SK-N-SH (cell line): ENCODE measurements at regions not wholly inside any gene's neighbourhood (a gene's known extent, or its start where the extent isn't known, plus 50 kb on each side); places are given as distances from the start of the nearest gene placed in this dataset.

Experiments used
- CTCF ChIA-PET: fragments of 300-600, 350-600 bp; formaldehyde crosslinking; extraction: SDS; loops from one replicate; lab custom pipeline; 2021; lab: Yijun Ruan, JAX
- POLR2A ChIA-PET: fragments of 350-600 bp; sonication (Branson Sonifier 250); formaldehyde crosslinking; extraction: SDS; loops from one replicate; lab custom pipeline; 2020; ENCODE audit warnings: antibody characterized with exemption, inconsistent platforms; lab: Yijun Ruan, JAX
- DNase-seq: peaks from one replicate; pipeline ENCODE4 v3.0.0; 2012
- H2AFZ ChIP-seq: fragments of 200-600 bp; sonication (generic); 2 replicates; pipeline ENCODE4 v1.8.1; 2016; ENCODE audit warnings: antibody characterized with exemption, mild to moderate bottlenecking, low read depth
- H3F3A ChIP-seq: fragments of 200-600 bp; sonication (generic); replicated peaks from 2 replicates; pipeline ENCODE3; 2016; ENCODE audit warnings: antibody characterized with exemption, mild to moderate bottlenecking; ENCODE audit not compliant: insufficient read depth
- H3K27ac ChIP-seq, 2 experiments: fragments of 200-500 bp in 1 of 2; fragments of 200-600 bp in 1 of 2; sonication (Bioruptor generic) in 1 of 2; sonication (generic), shearing (Covaris generic) in 1 of 2; 2 replicates each; pipeline versions ENCODE4 v1.5.1 to v1.6.1; 2014 to 2016; ENCODE audit warnings: low read depth in 2 of 2, inconsistent platforms in 1 of 2, low read length in 1 of 2, mild to moderate bottlenecking in 1 of 2, mixed read lengths in 1 of 2
- H3K27me3 ChIP-seq: fragments of 200-600 bp; sonication (generic), shearing (Covaris generic); 2 replicates; pipeline ENCODE4 v1.6.1; 2016; ENCODE audit warnings: mixed run types; ENCODE audit not compliant: insufficient read depth
- H3K36me3 ChIP-seq, 2 experiments: fragments of 200-500 bp in 1 of 2; fragments of 200-600 bp in 1 of 2; sonication (Bioruptor generic) in 1 of 2; sonication (generic) in 1 of 2; replicated peaks in 1 of 2; 2 replicates each; pipeline versions ENCODE3 to v1.5.1; 2014 to 2016; ENCODE audit warnings: low read length in 1 of 2, mild to moderate bottlenecking in 1 of 2; ENCODE audit not compliant: insufficient read depth in 2 of 2, control insufficient read depth in 1 of 2
- H3K4me1 ChIP-seq, 2 experiments: fragments of 200-500 bp in 1 of 2; fragments of 200-600 bp in 1 of 2; sonication (Bioruptor generic) in 1 of 2; sonication (generic), shearing (Covaris generic) in 1 of 2; 2 replicates each; pipeline versions ENCODE4 v1.5.1 to v1.6.1; 2014 to 2016; ENCODE audit warnings: low read depth in 1 of 2, low read length in 1 of 2, mixed run types in 1 of 2; ENCODE audit not compliant: insufficient read depth in 2 of 2, control insufficient read depth in 1 of 2
- H3K4me2 ChIP-seq: fragments of 200-600 bp; sonication (generic), shearing (Covaris generic); 2 replicates; pipeline ENCODE4 v1.6.1; 2017; ENCODE audit warnings: mixed run types
- H3K4me3 ChIP-seq, 2 experiments: fragments of 200-500 bp in 1 of 2; fragments of 200-600 bp in 1 of 2; sonication (Bioruptor generic) in 1 of 2; sonication (generic), shearing (Covaris generic) in 1 of 2; 2 replicates each; pipeline versions ENCODE4 v1.5.1 to v1.8.1; 2014 to 2016; ENCODE audit warnings: low read depth in 2 of 2, inconsistent platforms in 1 of 2, low read length in 1 of 2, mild to moderate bottlenecking in 1 of 2, mixed read lengths in 1 of 2, moderate library complexity in 1 of 2
- H3K79me2 ChIP-seq: fragments of 200-600 bp; sonication (generic); 2 replicates; pipeline ENCODE4 v1.8.1; 2017; ENCODE audit warnings: mild to moderate bottlenecking; ENCODE audit not compliant: insufficient read depth
- H3K9ac ChIP-seq: fragments of 200-600 bp; sonication (generic); 2 replicates; pipeline ENCODE4 v1.6.1; 2017; ENCODE audit warnings: mixed run types
- H3K9me2 ChIP-seq: fragments of 200-600 bp; sonication (generic); 2 replicates; pipeline ENCODE4 v1.6.1; 2017; ENCODE audit warnings: mixed run types
- H3K9me3 ChIP-seq: fragments of 200-600 bp; sonication (generic); 2 replicates; pipeline ENCODE4 v1.6.1; 2017; ENCODE audit warnings: mixed run types, mild to moderate bottlenecking, moderate library complexity
- H4K20me1 ChIP-seq: fragments of 200-600 bp; sonication (generic); 2 replicates; pipeline ENCODE4 v1.6.1; 2017; ENCODE audit warnings: mild to moderate bottlenecking, mixed run types; ENCODE audit not compliant: insufficient read depth
- CHD2 ChIP-seq: fragments of 150-350 bp; IDR thresholded peaks from 2 replicates; pipeline ENCODE4 v1.6.1; 2018; ENCODE audit warnings: low read length; ENCODE audit not compliant: partially characterized antibody
- EZH2phosphoT487 ChIP-seq: fragments of 200-600 bp; sonication (generic); IDR thresholded peaks from 2 replicates; pipeline ENCODE4 v1.6.1; 2017; ENCODE audit warnings: low read depth, mixed run types, mild to moderate bottlenecking, antibody characterized with exemption, moderate library complexity, borderline replicate concordance
- FOXM1 ChIP-seq: IDR thresholded peaks from 2 replicates; pipeline ENCODE4 v1.4.0; 2012; ENCODE audit warnings: low read depth, mild to moderate bottlenecking
- JUND ChIP-seq: IDR thresholded peaks from 2 replicates; pipeline ENCODE4 v1.4.0; 2012
- MEF2A ChIP-seq: IDR thresholded peaks from 2 replicates; pipeline ENCODE4 v1.4.0; 2012; ENCODE audit warnings: low read depth, borderline replicate concordance
- MXI1 ChIP-seq: IDR thresholded peaks from 2 replicates; pipeline ENCODE4 v1.6.1; 2012; ENCODE audit warnings: mild to moderate bottlenecking, low read depth, low read length, improper control_type of control experiment
- NFIC ChIP-seq: IDR thresholded peaks from 2 replicates; pipeline ENCODE4 v1.4.0; 2012; ENCODE audit warnings: borderline replicate concordance
- REST ChIP-seq: IDR thresholded peaks from 2 replicates; pipeline ENCODE4 v1.6.1; 2012; ENCODE audit warnings: mild to moderate bottlenecking, low read depth, low read length, moderate library complexity
- SIN3A ChIP-seq: IDR thresholded peaks from 2 replicates; pipeline ENCODE4 v1.6.1; 2012; ENCODE audit warnings: low read depth, mild to moderate bottlenecking, low read length, moderate library complexity, borderline replicate concordance
- TCF12 ChIP-seq: IDR thresholded peaks from 2 replicates; pipeline ENCODE4 v1.4.0; 2012
- USF1 ChIP-seq: IDR thresholded peaks from 2 replicates; pipeline ENCODE4 v1.4.0; 2012; ENCODE audit warnings: low read depth, borderline replicate concordance
- YY1 ChIP-seq: IDR thresholded peaks from 2 replicates; pipeline ENCODE4 v1.4.0; 2012; ENCODE audit warnings: low read depth, mild to moderate bottlenecking
- WGBS: methylation state at CpG from one replicate; pipeline ENCODE4 v1.1.6; 2017; ENCODE audit warnings: low lambda C conversion rate; 5-methylcytosine and 5-hydroxymethylcytosine counted together
- TF ChIP-seq, protein P1 (sequence below): fragments of 150-350 bp; IDR thresholded peaks from 2 replicates; pipeline ENCODE4 v1.6.1; 2017; ENCODE audit warnings: antibody characterized with exemption, low read length, low read depth, borderline replicate concordance
- TF ChIP-seq, protein P2 (sequence below): fragments of 150-350 bp; IDR thresholded peaks from 2 replicates; pipeline ENCODE4 v1.6.1; 2016; ENCODE audit warnings: mild to moderate bottlenecking, low read depth, low read length
- TF ChIP-seq, protein P3 (sequence below): IDR thresholded peaks from 2 replicates; pipeline ENCODE4 v1.4.0; 2012; ENCODE audit warnings: low read depth

GRCh38 chr9:27939186-27939585 lies 365.9 kb upstream of the C9orf72 start:
- Histone ChIP-seq H3K4me3 (no peak overlapping the region), H3K9me3 (no peaks in the 10 kb centered on the region), H3F3A (no peaks in the 10 kb centered on the region), H2AFZ (no peak overlapping the region), H3K27ac (no peak overlapping the region), H3K79me2 (no peaks in the 10 kb centered on the region), H3K9ac (no peak overlapping the region), H3K27me3 (no peaks in the 10 kb centered on the region), H3K4me1 (no peaks in the 10 kb centered on the region; a peak in 2 of 4 replicates), H4K20me1 (no peaks in the 10 kb centered on the region), H3K4me2 (no peak overlapping the region), H3K36me3 (no peaks in the 10 kb centered on the region), H3K9me2 (no peaks in the 10 kb centered on the region)
- TF ChIP-seq REST: no peak
- no peak for TF ChIP-seq MXI1
- no peak for TF ChIP-seq FOXM1
- TF ChIP-seq, protein P1, sequence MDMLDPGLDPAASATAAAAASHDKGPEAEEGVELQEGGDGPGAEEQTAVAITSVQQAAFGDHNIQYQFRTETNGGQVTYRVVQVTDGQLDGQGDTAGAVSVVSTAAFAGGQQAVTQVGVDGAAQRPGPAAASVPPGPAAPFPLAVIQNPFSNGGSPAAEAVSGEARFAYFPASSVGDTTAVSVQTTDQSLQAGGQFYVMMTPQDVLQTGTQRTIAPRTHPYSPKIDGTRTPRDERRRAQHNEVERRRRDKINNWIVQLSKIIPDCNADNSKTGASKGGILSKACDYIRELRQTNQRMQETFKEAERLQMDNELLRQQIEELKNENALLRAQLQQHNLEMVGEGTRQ: no peak
- no peak for TF ChIP-seq USF1
- no peak for TF ChIP-seq SIN3A
- no peak for TF ChIP-seq NFIC
- no peak for TF ChIP-seq CHD2
- no peak for TF ChIP-seq YY1
- TF ChIP-seq, protein P2, sequence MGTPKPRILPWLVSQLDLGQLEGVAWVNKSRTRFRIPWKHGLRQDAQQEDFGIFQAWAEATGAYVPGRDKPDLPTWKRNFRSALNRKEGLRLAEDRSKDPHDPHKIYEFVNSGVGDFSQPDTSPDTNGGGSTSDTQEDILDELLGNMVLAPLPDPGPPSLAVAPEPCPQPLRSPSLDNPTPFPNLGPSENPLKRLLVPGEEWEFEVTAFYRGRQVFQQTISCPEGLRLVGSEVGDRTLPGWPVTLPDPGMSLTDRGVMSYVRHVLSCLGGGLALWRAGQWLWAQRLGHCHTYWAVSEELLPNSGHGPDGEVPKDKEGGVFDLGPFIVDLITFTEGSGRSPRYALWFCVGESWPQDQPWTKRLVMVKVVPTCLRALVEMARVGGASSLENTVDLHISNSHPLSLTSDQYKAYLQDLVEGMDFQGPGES: no peak
- TF ChIP-seq TCF12: no peak
- no peak for TF ChIP-seq MEF2A
- TF ChIP-seq JUND: no peak
- TF ChIP-seq, protein P3, sequence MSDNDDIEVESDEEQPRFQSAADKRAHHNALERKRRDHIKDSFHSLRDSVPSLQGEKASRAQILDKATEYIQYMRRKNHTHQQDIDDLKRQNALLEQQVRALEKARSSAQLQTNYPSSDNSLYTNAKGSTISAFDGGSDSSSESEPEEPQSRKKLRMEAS: no peak
- no peak for TF ChIP-seq EZH2phosphoT487
- 64% methylated on average over 2 of the region's 2 CpGs for WGBS
- DNase-seq: no peak
- CTCF ChIA-PET: no interaction called here
- POLR2A ChIA-PET: no interaction called here
